ENCODE measurements at regions not wholly inside any gene's neighbourhood (a gene's known extent, or its start where the extent isn't known, plus 50 kb on each side); places are given as distances from the start of the nearest gene placed in this dataset.
A peak's percentile ranks its signal among the peaks of the same experiment; 100 is the strongest.
"Not testable (repeated sequence)": the region's sequence is repeated elsewhere in the genome, so short reads cannot be mapped to it uniquely, and the experiment has no call there.

GRCh38 chr5:154702477-154702876, 52.7 kb upstream of the LARP1 start:
- Histone ChIP-seq H3K27ac (no peak overlapping the region), H3K79me2 (peaks cover 11% of the 10 kb centered on the region), H3K4me1 (ENCODE audit: insufficient read depth) (peaks cover 14% of the 10 kb centered on the region), H4K20me1 (ENCODE audit: insufficient read depth, poor library complexity, severe bottlenecking) (no peaks in the 10 kb centered on the region), H2AFZ (no peak overlapping the region), H3K4me2 (no peak overlapping the region), H3K9me3 (ENCODE audit: low read depth) (no peaks in the 10 kb centered on the region), H3K27me3 (no peaks in the 10 kb centered on the region), H3K9me2 (replicated peaks; ENCODE audit: insufficient read depth) (no peaks in the 10 kb centered on the region), H3K36me3 (replicated peaks; ENCODE audit: insufficient read depth, low read depth) (no peaks in the 10 kb centered on the region), H3K4me3 (no peak overlapping the region)
- WGBS (ENCODE audit: low lambda C conversion rate, missing lambda C conversion rate), result 91% methylated on average over 5 of the region's 5 CpGs
- DNase-seq (ENCODE audit: low spot score), result no peak
- TF ChIP-seq CTCF (IDR thresholded peaks at IDR 0.05; ENCODE audit: poor library complexity), result no peak

GRCh38 chr5:154701725-154702124, 53.5 kb upstream of the LARP1 start:
- H3K9me3 ChIP-seq (ENCODE audit: low read depth); H3K4me2 ChIP-seq; H2AFZ ChIP-seq; H4K20me1 ChIP-seq (ENCODE audit: insufficient read depth, poor library complexity, severe bottlenecking); H3K4me3 ChIP-seq; H3K36me3 ChIP-seq (replicated peaks; ENCODE audit: insufficient read depth, low read depth); H3K9me2 ChIP-seq (replicated peaks; ENCODE audit: insufficient read depth); H3K27me3 ChIP-seq; DNase-seq (ENCODE audit: low spot score): not testable (repeated sequence)
- peaks cover 11% of the 10 kb centered on the region for H3K79me2 ChIP-seq
- peak overlapping the region; percentile 37 for H3K27ac ChIP-seq
- WGBS (ENCODE audit: low lambda C conversion rate, missing lambda C conversion rate), result 54% methylated on average over 4 of the region's 4 CpGs
- peaks cover 19% of the 10 kb centered on the region for H3K4me1 ChIP-seq (ENCODE audit: insufficient read depth)

GRCh38 chr5:154701181-154701580, 54.0 kb upstream of the LARP1 start:
- no peaks in the 10 kb centered on the region for H4K20me1 ChIP-seq (ENCODE audit: insufficient read depth, poor library complexity, severe bottlenecking)
- WGBS (ENCODE audit: low lambda C conversion rate, missing lambda C conversion rate), result 36% methylated on average over 3 of the region's 3 CpGs
- no peak overlapping the region for H3K4me2 ChIP-seq
- TF ChIP-seq EZH2 (IDR thresholded peaks at IDR 0.05; ENCODE audit: borderline replicate concordance) (no peak), CTCF (IDR thresholded peaks at IDR 0.05; ENCODE audit: poor library complexity) (no peak), EZH2phosphoT487 (IDR thresholded peaks at IDR 0.05; ENCODE audit: low read depth, severe bottlenecking, unreplicated experiment) (no peak)
- peaks cover 11% of the 10 kb centered on the region for H3K79me2 ChIP-seq
- H3K9me2 ChIP-seq (replicated peaks; ENCODE audit: insufficient read depth), result no peaks in the 10 kb centered on the region
- H3K4me1 ChIP-seq (ENCODE audit: insufficient read depth), result peaks cover 19% of the 10 kb centered on the region
- no peaks in the 10 kb centered on the region for H3K36me3 ChIP-seq (replicated peaks; ENCODE audit: insufficient read depth, low read depth)
- peak; percentile 28 for DNase-seq (ENCODE audit: low spot score)
- H3K27ac ChIP-seq, result peak overlapping the region; percentile 37
- no peak overlapping the region for H2AFZ ChIP-seq
- no peak overlapping the region for H3K4me3 ChIP-seq
- H3K9me3 ChIP-seq (ENCODE audit: low read depth), result no peaks in the 10 kb centered on the region
- H3K27me3 ChIP-seq, result no peaks in the 10 kb centered on the region

GRCh38 chr5:154700289-154700928, 54.8 kb upstream of the LARP1 start:
- not testable (repeated sequence) for H4K20me1 ChIP-seq (ENCODE audit: insufficient read depth, poor library complexity, severe bottlenecking); H3K9me3 ChIP-seq (ENCODE audit: low read depth); H3K36me3 ChIP-seq (replicated peaks; ENCODE audit: insufficient read depth, low read depth); DNase-seq (ENCODE audit: low spot score); H3K27me3 ChIP-seq; H3K27ac ChIP-seq; H3K9me2 ChIP-seq (replicated peaks; ENCODE audit: insufficient read depth); H2AFZ ChIP-seq; H3K4me2 ChIP-seq; H3K4me3 ChIP-seq
- 89% methylated on average over 10 of the region's 10 CpGs for WGBS (ENCODE audit: low lambda C conversion rate, missing lambda C conversion rate)
- peaks cover 11% of the 10 kb centered on the region for H3K79me2 ChIP-seq
- peaks cover 19% of the 10 kb centered on the region for H3K4me1 ChIP-seq (ENCODE audit: insufficient read depth)

Data from hepatocyte (in vitro differentiated cells).